GM23338 (cell line): ENCODE measurements at regions not wholly inside any gene's neighbourhood (a gene's known extent, or its start where the extent isn't known, plus 50 kb on each side); places are given as distances from the start of the nearest gene placed in this dataset.

Experiments used
- ATAC-seq: fragments of 200-7000 bp; cut with Tn5 transposase; 3 replicates; pipeline ENCODE4 v1.9.1; 2020
- DNase-seq: peaks from one replicate; pipeline ENCODE4 v3.0.0-alpha.2; 2015; ENCODE audit warnings: low spot score
- H2AFZ ChIP-seq: fragments of 200-600 bp; sonication (generic); 2 replicates; pipeline ENCODE4 v1.8.0; 2016; ENCODE audit warnings: antibody characterized with exemption, mild to moderate bottlenecking, moderate library complexity
- H3F3A ChIP-seq: fragments of 200-600 bp; sonication (generic); replicated peaks from 2 replicates; pipeline ENCODE4 v1.8.0; 2017; ENCODE audit warnings: antibody characterized with exemption, mixed run types, low read depth
- H3K27ac ChIP-seq: fragments of 200-600 bp; sonication (generic); 2 replicates; pipeline ENCODE4 v1.6.1; 2016; ENCODE audit warnings: low read depth
- H3K27me3 ChIP-seq: fragments of 200-600 bp; sonication (generic); 2 replicates; pipeline ENCODE4 v1.8.0; 2016; ENCODE audit warnings: mild to moderate bottlenecking, mixed run types, moderate library complexity; ENCODE audit not compliant: insufficient read depth
- H3K36me3 ChIP-seq: fragments of 200-600 bp; sonication (generic); 2 replicates; pipeline ENCODE4 v1.8.0; 2016; ENCODE audit warnings: mild to moderate bottlenecking; ENCODE audit not compliant: insufficient read depth
- H3K4me1 ChIP-seq: fragments of 200-600 bp; sonication (generic); 2 replicates; pipeline ENCODE4 v1.8.0; 2016; ENCODE audit warnings: mild to moderate bottlenecking, moderate library complexity; ENCODE audit not compliant: insufficient read depth
- H3K4me2 ChIP-seq: fragments of 200-600 bp; sonication (generic); 2 replicates; pipeline ENCODE4 v1.7.1; 2017; ENCODE audit warnings: mixed run types
- H3K4me3 ChIP-seq: fragments of 200-600 bp; sonication (generic); 2 replicates; pipeline ENCODE4 v1.6.1; 2016; ENCODE audit warnings: mixed run types
- H3K79me2 ChIP-seq: fragments of 200-600 bp; sonication (generic); replicated peaks from 2 replicates; pipeline ENCODE4 v1.8.0; 2017; ENCODE audit warnings: mild to moderate bottlenecking; ENCODE audit not compliant: insufficient read depth
- H3K9me2 ChIP-seq: fragments of 200-600 bp; sonication (generic); 2 replicates; pipeline ENCODE4 v1.8.0; 2017; ENCODE audit not compliant: insufficient read depth
- H4K20me1 ChIP-seq: fragments of 200-600 bp; sonication (generic); replicated peaks from 2 replicates; pipeline ENCODE4 v1.8.0; 2017; ENCODE audit warnings: mild to moderate bottlenecking; ENCODE audit not compliant: insufficient read depth
- H3K27ac Mint-ChIP-seq: 2 replicates; pipeline ENCODE4 v1.8.0; 2020; ENCODE audit warnings: inconsistent platforms, mild to moderate bottlenecking, moderate library complexity, mixed read lengths
- H3K27me3 Mint-ChIP-seq: 3 replicates; pipeline ENCODE4 v1.8.0; 2022; ENCODE audit warnings: low read depth, mild to moderate bottlenecking, moderate library complexity, mixed read lengths, inconsistent platforms; ENCODE audit not compliant: insufficient read depth, poor library complexity
- H3K36me3 Mint-ChIP-seq: 3 replicates; pipeline ENCODE4 v1.8.0; 2021; ENCODE audit warnings: low read depth, mild to moderate bottlenecking, inconsistent platforms, moderate library complexity, mixed read lengths
- H3K4me1 Mint-ChIP-seq: 3 replicates; pipeline ENCODE4 v1.8.0; 2020; ENCODE audit warnings: mild to moderate bottlenecking, inconsistent platforms, mixed read lengths
- H3K4me3 Mint-ChIP-seq: 3 replicates; pipeline ENCODE4 v1.8.0; 2021; ENCODE audit warnings: moderate library complexity, mild to moderate bottlenecking, inconsistent platforms, mixed read lengths
- H3K9me3 Mint-ChIP-seq: 3 replicates; pipeline ENCODE4 v1.8.0; 2020; ENCODE audit warnings: moderate library complexity, mild to moderate bottlenecking, inconsistent platforms, mixed read lengths
- CREB1 ChIP-seq: fragments of 250-450 bp; sonication (Bioruptor Pico); IDR thresholded peaks from 2 replicates; pipeline ENCODE4 v1.5.0; 2020; ENCODE audit warnings: low read depth, mild to moderate bottlenecking, moderate library complexity
- EZH2 ChIP-seq: fragments of 200-600 bp; sonication (generic); IDR thresholded peaks from one replicate; pipeline ENCODE4 v1.8.0; 2017; ENCODE audit warnings: antibody characterized with exemption, mild to moderate bottlenecking, low read depth; ENCODE audit not compliant: unreplicated experiment
- EZH2phosphoT487 ChIP-seq: fragments of 200-600 bp; sonication (generic); IDR thresholded peaks from one replicate; pipeline ENCODE4 v1.8.1; 2018; ENCODE audit warnings: antibody characterized with exemption; ENCODE audit not compliant: unreplicated experiment
- JUNB ChIP-seq: IDR thresholded peaks from one replicate; pipeline ENCODE4 v1.6.1; 2016; ENCODE audit warnings: antibody characterized with exemption; ENCODE audit not compliant: unreplicated experiment
- NANOG ChIP-seq: IDR thresholded peaks from 2 replicates; pipeline ENCODE4 v1.6.1; 2016; ENCODE audit warnings: antibody characterized with exemption, borderline replicate concordance
- POLR2AphosphoS5 ChIP-seq: IDR thresholded peaks from 2 replicates; pipeline ENCODE4 v1.6.1; 2016; ENCODE audit warnings: antibody characterized with exemption, low read depth
- STAT1 ChIP-seq: IDR thresholded peaks from one replicate; pipeline ENCODE4 v1.6.1; 2016; ENCODE audit warnings: antibody characterized with exemption; ENCODE audit not compliant: unreplicated experiment
- ZNF331 ChIP-seq: fragments of 250-450 bp; sonication (Bioruptor Pico); IDR thresholded peaks from 2 replicates; pipeline ENCODE4 v1.5.0; 2020; ENCODE audit warnings: low read depth, mild to moderate bottlenecking, moderate library complexity
- TF ChIP-seq, protein P1 (sequence below): IDR thresholded peaks from 2 replicates; pipeline ENCODE4 v1.6.1; 2016; ENCODE audit warnings: antibody characterized with exemption
- TF ChIP-seq, protein P2 (sequence below): IDR thresholded peaks from one replicate; pipeline ENCODE4 v1.6.1; 2018; ENCODE audit warnings: antibody characterized with exemption; ENCODE audit not compliant: unreplicated experiment
- TF ChIP-seq, protein P3 (sequence below): fragments of 250-450 bp; sonication (Bioruptor Pico); IDR thresholded peaks from 2 replicates; pipeline ENCODE4 v1.5.0; 2020; ENCODE audit warnings: mild to moderate bottlenecking, moderate library complexity

DNA sequence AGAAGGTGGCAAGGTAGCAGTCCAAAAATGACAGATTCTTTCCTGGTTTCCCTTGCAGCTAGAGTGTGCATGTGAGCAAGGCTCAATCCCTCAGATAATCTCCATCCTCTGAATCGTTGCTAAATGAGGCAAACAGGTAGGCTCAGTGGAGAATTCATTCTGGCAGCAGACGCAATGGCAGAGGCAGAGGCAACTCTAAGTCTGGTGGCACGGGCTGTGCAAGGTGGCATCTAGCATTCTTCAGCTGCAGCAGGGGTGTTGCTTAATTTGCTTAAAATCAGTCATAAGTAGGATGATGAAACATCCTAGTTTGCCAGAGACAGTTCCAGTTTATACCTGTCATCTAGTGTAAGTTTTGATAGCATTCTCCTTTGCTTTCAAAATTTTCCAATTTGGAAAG lies 391.1 kb upstream of the MEX3C start:
- no peaks in the 10 kb centered on the region for H3K4me1 ChIP-seq
- Mint-ChIP-seq H3K4me3 (no peak overlapping the region), H3K27ac (no peak overlapping the region), H3K4me1 (no peaks in the 10 kb centered on the region), H3K27me3 (peaks cover 4% of the 10 kb centered on the region), H3K36me3 (no peaks in the 10 kb centered on the region), H3K9me3 (no peaks in the 10 kb centered on the region)
- peaks cover 24% of the 10 kb centered on the region for H3K9me2 ChIP-seq
- TF ChIP-seq ZNF331 (CRISPR knock-in tag) (no peak), JUNB (no peak), STAT1 (no peak), EZH2 (no peak), CREB1 (CRISPR knock-in tag) (no peak), POLR2AphosphoS5 (no peak), NANOG (no peak), EZH2phosphoT487 (no peak)
- TF ChIP-seq, protein P1, sequence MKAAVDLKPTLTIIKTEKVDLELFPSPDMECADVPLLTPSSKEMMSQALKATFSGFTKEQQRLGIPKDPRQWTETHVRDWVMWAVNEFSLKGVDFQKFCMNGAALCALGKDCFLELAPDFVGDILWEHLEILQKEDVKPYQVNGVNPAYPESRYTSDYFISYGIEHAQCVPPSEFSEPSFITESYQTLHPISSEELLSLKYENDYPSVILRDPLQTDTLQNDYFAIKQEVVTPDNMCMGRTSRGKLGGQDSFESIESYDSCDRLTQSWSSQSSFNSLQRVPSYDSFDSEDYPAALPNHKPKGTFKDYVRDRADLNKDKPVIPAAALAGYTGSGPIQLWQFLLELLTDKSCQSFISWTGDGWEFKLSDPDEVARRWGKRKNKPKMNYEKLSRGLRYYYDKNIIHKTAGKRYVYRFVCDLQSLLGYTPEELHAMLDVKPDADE = no peak
- TF ChIP-seq, protein P2, sequence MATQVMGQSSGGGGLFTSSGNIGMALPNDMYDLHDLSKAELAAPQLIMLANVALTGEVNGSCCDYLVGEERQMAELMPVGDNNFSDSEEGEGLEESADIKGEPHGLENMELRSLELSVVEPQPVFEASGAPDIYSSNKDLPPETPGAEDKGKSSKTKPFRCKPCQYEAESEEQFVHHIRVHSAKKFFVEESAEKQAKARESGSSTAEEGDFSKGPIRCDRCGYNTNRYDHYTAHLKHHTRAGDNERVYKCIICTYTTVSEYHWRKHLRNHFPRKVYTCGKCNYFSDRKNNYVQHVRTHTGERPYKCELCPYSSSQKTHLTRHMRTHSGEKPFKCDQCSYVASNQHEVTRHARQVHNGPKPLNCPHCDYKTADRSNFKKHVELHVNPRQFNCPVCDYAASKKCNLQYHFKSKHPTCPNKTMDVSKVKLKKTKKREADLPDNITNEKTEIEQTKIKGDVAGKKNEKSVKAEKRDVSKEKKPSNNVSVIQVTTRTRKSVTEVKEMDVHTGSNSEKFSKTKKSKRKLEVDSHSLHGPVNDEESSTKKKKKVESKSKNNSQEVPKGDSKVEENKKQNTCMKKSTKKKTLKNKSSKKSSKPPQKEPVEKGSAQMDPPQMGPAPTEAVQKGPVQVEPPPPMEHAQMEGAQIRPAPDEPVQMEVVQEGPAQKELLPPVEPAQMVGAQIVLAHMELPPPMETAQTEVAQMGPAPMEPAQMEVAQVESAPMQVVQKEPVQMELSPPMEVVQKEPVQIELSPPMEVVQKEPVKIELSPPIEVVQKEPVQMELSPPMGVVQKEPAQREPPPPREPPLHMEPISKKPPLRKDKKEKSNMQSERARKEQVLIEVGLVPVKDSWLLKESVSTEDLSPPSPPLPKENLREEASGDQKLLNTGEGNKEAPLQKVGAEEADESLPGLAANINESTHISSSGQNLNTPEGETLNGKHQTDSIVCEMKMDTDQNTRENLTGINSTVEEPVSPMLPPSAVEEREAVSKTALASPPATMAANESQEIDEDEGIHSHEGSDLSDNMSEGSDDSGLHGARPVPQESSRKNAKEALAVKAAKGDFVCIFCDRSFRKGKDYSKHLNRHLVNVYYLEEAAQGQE = no peak
- H3K4me2 ChIP-seq = no peak overlapping the region
- H3F3A ChIP-seq = no peaks in the 10 kb centered on the region
- no peaks in the 10 kb centered on the region for H3K27me3 ChIP-seq
- DNase-seq = no peak
- no peak overlapping the region for H3K4me3 ChIP-seq
- H3K27ac ChIP-seq = no peak overlapping the region
- no peaks in the 10 kb centered on the region for H4K20me1 ChIP-seq
- no peak for ATAC-seq
- H3K36me3 ChIP-seq = no peaks in the 10 kb centered on the region
- no peak overlapping the region for H2AFZ ChIP-seq
- no peaks in the 10 kb centered on the region for H3K79me2 ChIP-seq

DNA sequence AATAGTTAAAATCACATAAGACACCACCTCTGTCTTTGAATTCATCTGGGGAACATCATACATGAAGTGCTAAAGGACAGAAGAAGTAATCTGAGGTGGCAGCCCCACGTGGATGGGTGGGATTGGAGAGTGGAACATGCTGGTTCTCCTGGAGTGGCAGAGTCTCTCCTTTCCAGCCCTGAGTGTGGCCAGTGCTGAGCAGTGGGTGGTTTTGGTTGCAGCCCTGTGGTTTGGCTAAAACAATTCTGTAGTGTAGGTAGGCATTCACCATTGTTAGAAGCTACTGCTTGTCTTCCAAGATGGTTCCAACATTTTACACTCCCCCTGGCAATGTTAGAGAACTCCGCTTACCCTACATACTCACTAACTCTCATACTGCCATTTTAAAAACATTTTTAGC lies 396.4 kb upstream of the MEX3C start:
- Mint-ChIP-seq H3K4me1 (no peaks in the 10 kb centered on the region), H3K4me3 (no peak overlapping the region), H3K9me3 (peaks cover 37% of the 10 kb centered on the region), H3K27me3 (peaks cover 2% of the 10 kb centered on the region), H3K27ac (no peak overlapping the region), H3K36me3 (peaks cover 23% of the 10 kb centered on the region)
- ATAC-seq (no peak), DNase-seq (no peak)
- Histone ChIP-seq H3K4me1 (no peaks in the 10 kb centered on the region), H3K27me3 (no peaks in the 10 kb centered on the region), H3K36me3 (0 out of 2 replicates have a peak, but pooled peaks cover 10% of the 10 kb centered on the region), H3K79me2 (no peaks in the 10 kb centered on the region), H3K9me2 (peaks cover 5% of the 10 kb centered on the region; the same call in 1 of the 2 replicates), H3F3A (no peaks in the 10 kb centered on the region), H3K4me2 (no peak overlapping the region), H2AFZ (no peak overlapping the region), H3K4me3 (no peak overlapping the region), H4K20me1 (no peaks in the 10 kb centered on the region), H3K27ac (no peak overlapping the region)
- TF ChIP-seq STAT1 = no peak
- TF ChIP-seq EZH2phosphoT487 = no peak
- no peak for TF ChIP-seq NANOG
- TF ChIP-seq, protein P3, sequence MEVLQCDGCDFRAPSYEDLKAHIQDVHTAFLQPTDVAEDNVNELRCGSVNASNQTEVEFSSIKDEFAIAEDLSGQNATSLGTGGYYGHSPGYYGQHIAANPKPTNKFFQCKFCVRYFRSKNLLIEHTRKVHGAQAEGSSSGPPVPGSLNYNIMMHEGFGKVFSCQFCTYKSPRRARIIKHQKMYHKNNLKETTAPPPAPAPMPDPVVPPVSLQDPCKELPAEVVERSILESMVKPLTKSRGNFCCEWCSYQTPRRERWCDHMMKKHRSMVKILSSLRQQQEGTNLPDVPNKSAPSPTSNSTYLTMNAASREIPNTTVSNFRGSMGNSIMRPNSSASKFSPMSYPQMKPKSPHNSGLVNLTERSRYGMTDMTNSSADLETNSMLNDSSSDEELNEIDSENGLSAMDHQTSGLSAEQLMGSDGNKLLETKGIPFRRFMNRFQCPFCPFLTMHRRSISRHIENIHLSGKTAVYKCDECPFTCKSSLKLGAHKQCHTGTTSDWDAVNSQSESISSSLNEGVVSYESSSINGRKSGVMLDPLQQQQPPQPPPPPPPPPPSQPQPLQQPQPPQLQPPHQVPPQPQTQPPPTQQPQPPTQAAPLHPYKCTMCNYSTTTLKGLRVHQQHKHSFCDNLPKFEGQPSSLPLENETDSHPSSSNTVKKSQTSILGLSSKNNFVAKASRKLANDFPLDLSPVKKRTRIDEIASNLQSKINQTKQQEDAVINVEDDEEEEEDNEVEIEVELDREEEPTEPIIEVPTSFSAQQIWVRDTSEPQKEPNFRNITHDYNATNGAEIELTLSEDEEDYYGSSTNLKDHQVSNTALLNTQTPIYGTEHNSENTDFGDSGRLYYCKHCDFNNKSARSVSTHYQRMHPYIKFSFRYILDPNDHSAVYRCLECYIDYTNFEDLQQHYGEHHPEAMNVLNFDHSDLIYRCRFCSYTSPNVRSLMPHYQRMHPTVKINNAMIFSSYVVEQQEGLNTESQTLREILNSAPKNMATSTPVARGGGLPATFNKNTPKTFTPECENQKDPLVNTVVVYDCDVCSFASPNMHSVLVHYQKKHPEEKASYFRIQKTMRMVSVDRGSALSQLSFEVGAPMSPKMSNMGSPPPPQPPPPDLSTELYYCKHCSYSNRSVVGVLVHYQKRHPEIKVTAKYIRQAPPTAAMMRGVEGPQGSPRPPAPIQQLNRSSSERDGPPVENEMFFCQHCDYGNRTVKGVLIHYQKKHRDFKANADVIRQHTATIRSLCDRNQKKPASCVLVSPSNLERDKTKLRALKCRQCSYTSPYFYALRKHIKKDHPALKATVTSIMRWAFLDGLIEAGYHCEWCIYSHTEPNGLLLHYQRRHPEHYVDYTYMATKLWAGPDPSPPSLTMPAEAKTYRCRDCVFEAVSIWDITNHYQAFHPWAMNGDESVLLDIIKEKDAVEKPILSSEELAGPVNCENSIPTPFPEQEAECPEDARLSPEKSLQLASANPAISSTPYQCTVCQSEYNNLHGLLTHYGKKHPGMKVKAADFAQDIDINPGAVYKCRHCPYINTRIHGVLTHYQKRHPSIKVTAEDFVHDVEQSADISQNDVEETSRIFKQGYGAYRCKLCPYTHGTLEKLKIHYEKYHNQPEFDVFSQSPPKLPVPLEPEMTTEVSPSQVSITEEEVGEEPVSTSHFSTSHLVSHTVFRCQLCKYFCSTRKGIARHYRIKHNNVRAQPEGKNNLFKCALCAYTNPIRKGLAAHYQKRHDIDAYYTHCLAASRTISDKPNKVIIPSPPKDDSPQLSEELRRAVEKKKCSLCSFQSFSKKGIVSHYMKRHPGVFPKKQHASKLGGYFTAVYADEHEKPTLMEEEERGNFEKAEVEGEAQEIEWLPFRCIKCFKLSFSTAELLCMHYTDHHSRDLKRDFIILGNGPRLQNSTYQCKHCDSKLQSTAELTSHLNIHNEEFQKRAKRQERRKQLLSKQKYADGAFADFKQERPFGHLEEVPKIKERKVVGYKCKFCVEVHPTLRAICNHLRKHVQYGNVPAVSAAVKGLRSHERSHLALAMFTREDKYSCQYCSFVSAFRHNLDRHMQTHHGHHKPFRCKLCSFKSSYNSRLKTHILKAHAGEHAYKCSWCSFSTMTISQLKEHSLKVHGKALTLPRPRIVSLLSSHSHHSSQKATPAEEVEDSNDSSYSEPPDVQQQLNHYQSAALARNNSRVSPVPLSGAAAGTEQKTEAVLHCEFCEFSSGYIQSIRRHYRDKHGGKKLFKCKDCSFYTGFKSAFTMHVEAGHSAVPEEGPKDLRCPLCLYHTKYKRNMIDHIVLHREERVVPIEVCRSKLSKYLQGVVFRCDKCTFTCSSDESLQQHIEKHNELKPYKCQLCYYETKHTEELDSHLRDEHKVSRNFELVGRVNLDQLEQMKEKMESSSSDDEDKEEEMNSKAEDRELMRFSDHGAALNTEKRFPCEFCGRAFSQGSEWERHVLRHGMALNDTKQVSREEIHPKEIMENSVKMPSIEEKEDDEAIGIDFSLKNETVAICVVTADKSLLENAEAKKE (CRISPR knock-in tag) = no peak
